KMS-11 (cell line): ENCODE measurements at regions not wholly inside any gene's neighbourhood (a gene's known extent, or its start where the extent isn't known, plus 50 kb on each side); places are given as distances from the start of the nearest gene placed in this dataset.

Experiments
- H2AFZ ChIP-seq: fragments of 200-600 bp; sonication (generic); 2 replicates; pipeline ENCODE4 v1.6.1; 2016; ENCODE audit warnings: antibody characterized with exemption, mixed run types, low read depth
- H3K27ac ChIP-seq: fragments of 200-600 bp; sonication (generic); 2 replicates; pipeline ENCODE4 v1.6.1; 2016; ENCODE audit warnings: mild to moderate bottlenecking, mixed run types
- H3K27me3 ChIP-seq: fragments of 200-600 bp; sonication (generic); 2 replicates; pipeline ENCODE4 v1.6.1; 2017; ENCODE audit warnings: mild to moderate bottlenecking, low read depth, mixed run types, moderate library complexity; ENCODE audit not compliant: insufficient read depth
- H3K36me3 ChIP-seq: fragments of 200-600 bp; sonication (generic); 2 replicates; pipeline ENCODE4 v1.6.1; 2017; ENCODE audit warnings: mild to moderate bottlenecking, mixed run types; ENCODE audit not compliant: insufficient read depth
- H3K4me1 ChIP-seq: fragments of 200-600 bp; sonication (generic); 2 replicates; pipeline ENCODE4 v1.6.1; 2016; ENCODE audit warnings: mild to moderate bottlenecking, low read depth, mixed run types; ENCODE audit not compliant: poor library complexity, severe bottlenecking
- H3K4me2 ChIP-seq: fragments of 200-600 bp; sonication (generic); 2 replicates; pipeline ENCODE4 v1.7.0; 2016; ENCODE audit warnings: mild to moderate bottlenecking, mixed run types
- H3K4me3 ChIP-seq: fragments of 200-600 bp; sonication (generic); IDR thresholded peaks from 2 replicates; pipeline ENCODE4 v1.6.1; 2017; ENCODE audit warnings: low read depth, low read length, mixed read lengths; ENCODE audit not compliant: insufficient read depth
- H3K79me2 ChIP-seq: fragments of 200-600 bp; sonication (generic); 2 replicates; pipeline ENCODE4 v1.6.1; 2016; ENCODE audit warnings: low read depth, mixed run types; ENCODE audit not compliant: insufficient read depth
- H3K9ac ChIP-seq: fragments of 200-600 bp; sonication (generic); 2 replicates; pipeline ENCODE4 v1.6.1; 2016; ENCODE audit warnings: mild to moderate bottlenecking, mixed run types
- H4K20me1 ChIP-seq: fragments of 200-600 bp; sonication (generic); 2 replicates; pipeline ENCODE4 v1.6.1; 2016; ENCODE audit warnings: mild to moderate bottlenecking, mixed run types; ENCODE audit not compliant: insufficient read depth
- CTCF ChIP-seq: fragments of 200-600 bp; sonication (generic); conservative IDR thresholded peaks from 2 replicates; pipeline ENCODE4 v1.6.1; 2017; ENCODE audit warnings: low read depth, mild to moderate bottlenecking, antibody characterized with exemption, low read length, moderate library complexity, mixed read lengths

- H4K20me1 ChIP-seq = no peaks in the 10 kb centered on the region
- no peak overlapping the region for H3K9ac ChIP-seq
- no peak overlapping the region for H2AFZ ChIP-seq
- H3K36me3 ChIP-seq = no peaks in the 10 kb centered on the region
- TF ChIP-seq CTCF = no peak
- no peak overlapping the region for H3K4me2 ChIP-seq
- no peak overlapping the region for H3K27ac ChIP-seq
- H3K27me3 ChIP-seq = no peaks in the 10 kb centered on the region
- H3K79me2 ChIP-seq = no peaks in the 10 kb centered on the region
- H3K4me1 ChIP-seq = no peaks in the 10 kb centered on the region
- H3K4me3 ChIP-seq = no peak overlapping the region
Observed at GRCh38 chr3:101074518-101074917, 81.3 kb upstream of the ABI3BP start.

GRCh38 chr3:101072300-101072699 lies 79.1 kb upstream of the ABI3BP start:
- Histone ChIP-seq H3K4me2 (no peak overlapping the region), H3K4me3 (no peak overlapping the region), H3K79me2 (no peaks in the 10 kb centered on the region), H2AFZ (no peak overlapping the region), H3K9ac (no peak overlapping the region), H4K20me1 (no peaks in the 10 kb centered on the region), H3K27ac (no peak overlapping the region), H3K27me3 (no peaks in the 10 kb centered on the region), H3K4me1 (no peaks in the 10 kb centered on the region), H3K36me3 (no peaks in the 10 kb centered on the region)
- TF ChIP-seq CTCF = no peak

- H3K4me1 ChIP-seq = no peaks in the 10 kb centered on the region
- H3K79me2 ChIP-seq = no peaks in the 10 kb centered on the region
- no peaks in the 10 kb centered on the region for H4K20me1 ChIP-seq
- H3K4me2 ChIP-seq = no peak overlapping the region
- H3K4me3 ChIP-seq = no peak overlapping the region
- no peaks in the 10 kb centered on the region for H3K36me3 ChIP-seq
- no peak for TF ChIP-seq CTCF
- H3K27me3 ChIP-seq = no peaks in the 10 kb centered on the region
- no peak overlapping the region for H3K27ac ChIP-seq
- H2AFZ ChIP-seq = no peak overlapping the region
- H3K9ac ChIP-seq = no peak overlapping the region
Observed at GRCh38 chr3:101070799-101071121, 77.5 kb upstream of the ABI3BP start.

- peak; percentile 80 for TF ChIP-seq CTCF
- no peak overlapping the region for H3K4me2 ChIP-seq
- H2AFZ ChIP-seq = no peak overlapping the region
- H3K79me2 ChIP-seq = no peaks in the 10 kb centered on the region
- no peak overlapping the region for H3K4me3 ChIP-seq
- no peaks in the 10 kb centered on the region for H3K27me3 ChIP-seq
- no peaks in the 10 kb centered on the region for H3K4me1 ChIP-seq
- H3K9ac ChIP-seq = no peak overlapping the region
- H4K20me1 ChIP-seq = no peaks in the 10 kb centered on the region
- no peaks in the 10 kb centered on the region for H3K36me3 ChIP-seq
- no peak overlapping the region for H3K27ac ChIP-seq
Observed at GRCh38 chr3:101069901-101070798, 76.9 kb upstream of the ABI3BP start.
